NB4 (cell line): ENCODE measurements at regions not wholly inside any gene's neighbourhood (a gene's known extent, or its start where the extent isn't known, plus 50 kb on each side); places are given as distances from the start of the nearest gene placed in this dataset.

ENCODE experiments used
- DNase-seq: peaks from one replicate; pipeline ENCODE4 v3.0.0; 2010; ENCODE audit warnings: low read depth
- H3K4me3 ChIP-seq: one replicate; pipeline ENCODE4 v1.5.1; 2011; ENCODE audit warnings: mild to moderate bottlenecking, low read depth, low read length, moderate library complexity
- CTCF ChIP-seq: IDR thresholded peaks from one replicate; pipeline ENCODE4 v1.5.1; 2012; ENCODE audit warnings: low read depth, low read length
- MAX ChIP-seq: IDR thresholded peaks from 2 replicates; pipeline ENCODE4 v1.6.1; 2011; ENCODE audit warnings: low read depth, low read length
- MYC ChIP-seq: IDR thresholded peaks from 2 replicates; pipeline ENCODE4 v1.6.1; 2011; ENCODE audit warnings: low read depth, low read length
- POLR2A ChIP-seq: IDR thresholded peaks from 2 replicates; pipeline ENCODE4 v1.6.1; 2011; ENCODE audit warnings: mild to moderate bottlenecking; ENCODE audit not compliant: insufficient read length; ENCODE audit errors: extremely low read depth

- no peak for DNase-seq
- H3K4me3 ChIP-seq: no peak overlapping the region
- TF ChIP-seq MYC: no peak
- TF ChIP-seq MAX: no peak
- TF ChIP-seq CTCF: no peak
- TF ChIP-seq POLR2A: no peak
These were observed 91.2 kb upstream of the MYOCD start for GRCh38 chr17:12574525-12574924.

DNA sequence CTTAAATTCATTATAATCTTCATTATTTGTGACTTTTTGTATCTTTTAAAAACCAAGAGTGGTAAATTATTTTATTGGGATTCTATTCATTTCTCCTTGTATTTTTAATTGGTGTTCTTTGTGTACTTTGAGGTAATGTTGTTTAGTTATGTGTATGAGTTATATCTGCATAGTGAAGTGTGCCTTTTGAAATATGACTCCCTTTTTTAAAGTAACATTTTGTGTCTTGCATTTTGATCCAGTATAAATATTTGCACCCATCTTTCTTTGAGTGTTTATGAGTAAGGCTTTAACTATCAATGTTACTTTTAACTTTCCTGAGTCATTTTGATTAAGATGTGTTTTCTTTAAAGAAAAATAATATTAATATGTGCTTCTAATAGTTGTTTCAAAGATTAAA lies 90.0 kb upstream of the MYOCD start:
- H3K4me3 ChIP-seq: no peak overlapping the region
- TF ChIP-seq MAX (no peak), POLR2A (no peak), MYC (no peak), CTCF (no peak)
- DNase-seq: no peak

GRCh38 chr17:12579288-12579687 lies 86.4 kb upstream of the MYOCD start:
- TF ChIP-seq POLR2A (no peak), MYC (no peak), MAX (no peak)
- DNase-seq: no peak
- no peak overlapping the region for H3K4me3 ChIP-seq

GRCh38 chr17:12580640-12581039 lies 85.0 kb upstream of the MYOCD start:
- no peak for TF ChIP-seq MYC
- no peak for TF ChIP-seq POLR2A
- no peak for TF ChIP-seq CTCF
- TF ChIP-seq MAX: no peak
- no peak for DNase-seq

DNA sequence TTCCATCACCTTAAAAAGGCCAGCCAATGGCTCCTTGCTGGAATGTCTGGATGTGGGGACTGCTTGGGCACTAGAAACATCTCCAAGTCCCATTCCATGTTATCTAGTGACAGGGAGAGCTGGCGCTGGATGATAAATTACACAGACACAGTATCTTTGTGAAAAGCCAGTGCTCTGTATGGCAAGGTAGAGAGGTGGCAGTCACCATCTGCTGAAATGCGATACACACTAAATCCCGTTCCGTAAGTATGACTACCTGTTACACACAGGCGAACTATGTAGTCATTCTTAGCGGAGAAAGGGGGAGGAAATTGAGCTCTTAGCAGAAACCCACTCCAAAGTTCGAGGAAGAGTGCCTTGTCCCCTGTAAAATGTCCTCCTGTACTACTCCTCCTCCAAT lies 81.0 kb upstream of the MYOCD start:
- TF ChIP-seq MYC (no peak), MAX (no peak), POLR2A (no peak), CTCF (no peak)
- no peak overlapping the region for H3K4me3 ChIP-seq
- DNase-seq: no peak

More at GRCh38 chr17:12580640-12581039, 85.0 kb upstream of the MYOCD start:
- no peak overlapping the region for H3K4me3 ChIP-seq

- no peak for TF ChIP-seq CTCF
- no peak for TF ChIP-seq POLR2A
- TF ChIP-seq MAX: no peak
- no peak for TF ChIP-seq MYC
- no peak overlapping the region for H3K4me3 ChIP-seq
- no peak for DNase-seq
These were observed 77.2 kb upstream of the MYOCD start for GRCh38 chr17:12588531-12588930.
